RPMI8226 (cell line): ENCODE measurements at regions not wholly inside any gene's neighbourhood (a gene's known extent, or its start where the extent isn't known, plus 50 kb on each side); places are given as distances from the start of the nearest gene placed in this dataset.
"Not testable (repeated sequence)": the region's sequence is repeated elsewhere in the genome, so short reads cannot be mapped to it uniquely, and the experiment has no call there.

Experiments
- DNase-seq: peaks from one replicate; pipeline ENCODE4 v3.0.0-alpha.2; 2015

DNA sequence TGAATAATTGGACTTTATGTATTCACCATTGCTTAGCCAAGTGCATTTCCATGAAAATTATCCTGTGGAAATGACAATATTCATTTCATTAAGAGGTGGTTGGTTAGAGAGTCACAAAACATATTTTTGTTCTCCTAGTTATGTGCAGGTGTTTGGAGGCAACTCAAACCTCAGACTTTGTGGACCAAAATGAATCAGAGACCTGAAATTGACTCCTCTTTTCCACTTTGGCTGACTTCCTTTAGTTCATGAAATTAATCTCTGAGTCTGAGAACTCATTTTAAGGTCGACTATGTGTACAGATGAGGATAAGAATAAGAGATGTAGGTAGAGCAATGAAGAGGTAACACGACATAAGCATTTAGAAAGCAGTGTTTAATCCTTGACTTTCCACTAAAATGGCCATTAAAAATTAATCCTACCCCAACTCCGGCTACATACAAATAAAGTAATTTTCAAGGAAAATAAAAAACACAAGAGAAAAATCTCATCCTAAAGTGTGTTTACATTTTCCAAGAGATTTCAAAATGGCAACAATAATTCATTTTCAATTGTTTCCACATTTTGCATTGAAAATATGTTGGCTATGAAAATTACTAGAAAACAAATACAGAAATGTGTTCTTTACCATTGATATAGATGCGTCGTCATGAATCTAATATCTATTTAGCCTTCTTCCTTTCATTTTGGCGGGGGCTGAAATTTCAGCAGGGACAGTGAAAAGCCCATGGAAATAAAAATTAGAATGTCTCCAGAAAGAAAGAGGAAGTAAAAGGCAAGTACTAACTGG lies 185.4 kb upstream of the CSNK1A1L start:
- DNase-seq = no peak

- no peak for DNase-seq
These were observed 183.9 kb upstream of the CSNK1A1L start for GRCh38 chr13:37289212-37289935.

DNA sequence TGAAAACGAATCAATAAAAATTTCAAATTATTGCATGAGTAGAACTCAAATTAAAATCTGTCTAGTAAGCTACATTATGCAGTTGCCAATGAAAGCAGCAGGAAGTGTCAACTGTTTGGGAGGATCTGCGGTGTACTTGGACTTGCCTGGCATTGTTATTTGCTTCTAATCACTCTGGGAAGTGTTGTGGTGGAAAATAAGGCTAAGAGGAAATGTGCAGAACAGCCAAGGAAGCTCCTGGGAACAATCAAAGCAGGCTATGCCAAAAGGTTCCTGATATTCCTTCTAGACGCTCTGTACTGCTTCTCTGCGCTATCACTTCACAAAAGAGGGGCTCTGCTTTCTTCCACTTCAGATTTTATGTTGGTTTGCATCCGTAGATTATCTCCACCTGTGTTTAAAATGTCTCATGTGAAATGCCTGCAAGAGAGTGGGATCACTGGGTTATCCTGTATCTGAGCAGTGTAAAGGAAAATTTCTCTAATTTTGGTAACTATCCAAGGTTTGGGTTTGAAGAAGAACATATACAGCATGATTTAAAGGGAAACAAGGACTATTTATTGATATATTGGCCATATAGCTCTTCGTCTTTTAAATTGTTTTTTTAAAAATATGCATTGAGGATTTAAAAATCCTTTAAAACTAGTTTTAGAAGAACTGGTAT lies 182.7 kb upstream of the CSNK1A1L start:
- no peak for DNase-seq

- DNase-seq = not testable (repeated sequence)
These were observed 174.8 kb upstream of the CSNK1A1L start for GRCh38 chr13:37280231-37280630.

DNA sequence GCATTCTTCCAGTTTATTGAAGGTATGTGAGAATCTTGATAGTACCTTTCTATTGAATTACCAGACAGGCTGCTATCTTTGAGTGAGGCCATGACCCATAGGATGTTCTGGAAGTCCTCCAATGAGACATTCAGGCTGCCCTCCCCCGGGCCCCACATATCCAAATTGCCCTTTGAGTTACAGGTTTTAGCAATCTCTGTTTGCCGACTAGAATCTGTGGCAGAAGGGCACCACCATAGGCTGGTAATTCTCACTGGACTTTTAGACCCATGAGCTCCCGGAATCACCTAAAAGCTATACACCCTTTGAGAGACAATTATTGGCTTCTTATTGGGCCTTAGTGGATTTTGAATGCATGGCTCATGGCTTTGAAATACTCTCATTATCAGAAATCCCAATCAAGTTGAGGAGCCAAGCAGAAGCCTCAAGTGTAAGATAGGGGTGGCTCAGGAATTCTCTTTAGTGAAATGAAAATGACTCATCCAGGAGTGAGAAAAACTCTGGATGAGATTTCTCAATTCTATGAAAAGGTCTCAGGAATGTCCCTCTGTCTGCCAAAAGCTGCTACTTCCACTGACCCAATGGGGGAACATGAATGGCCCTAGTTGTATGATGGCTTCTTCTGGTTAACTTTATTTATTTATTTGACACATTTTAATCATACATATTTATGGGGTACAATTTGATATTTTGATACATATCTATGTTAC lies 172.1 kb upstream of the CSNK1A1L start:
- DNase-seq = no peak

- DNase-seq = no peak
These were observed 171.5 kb upstream of the CSNK1A1L start for GRCh38 chr13:37277007-37277406.

DNA sequence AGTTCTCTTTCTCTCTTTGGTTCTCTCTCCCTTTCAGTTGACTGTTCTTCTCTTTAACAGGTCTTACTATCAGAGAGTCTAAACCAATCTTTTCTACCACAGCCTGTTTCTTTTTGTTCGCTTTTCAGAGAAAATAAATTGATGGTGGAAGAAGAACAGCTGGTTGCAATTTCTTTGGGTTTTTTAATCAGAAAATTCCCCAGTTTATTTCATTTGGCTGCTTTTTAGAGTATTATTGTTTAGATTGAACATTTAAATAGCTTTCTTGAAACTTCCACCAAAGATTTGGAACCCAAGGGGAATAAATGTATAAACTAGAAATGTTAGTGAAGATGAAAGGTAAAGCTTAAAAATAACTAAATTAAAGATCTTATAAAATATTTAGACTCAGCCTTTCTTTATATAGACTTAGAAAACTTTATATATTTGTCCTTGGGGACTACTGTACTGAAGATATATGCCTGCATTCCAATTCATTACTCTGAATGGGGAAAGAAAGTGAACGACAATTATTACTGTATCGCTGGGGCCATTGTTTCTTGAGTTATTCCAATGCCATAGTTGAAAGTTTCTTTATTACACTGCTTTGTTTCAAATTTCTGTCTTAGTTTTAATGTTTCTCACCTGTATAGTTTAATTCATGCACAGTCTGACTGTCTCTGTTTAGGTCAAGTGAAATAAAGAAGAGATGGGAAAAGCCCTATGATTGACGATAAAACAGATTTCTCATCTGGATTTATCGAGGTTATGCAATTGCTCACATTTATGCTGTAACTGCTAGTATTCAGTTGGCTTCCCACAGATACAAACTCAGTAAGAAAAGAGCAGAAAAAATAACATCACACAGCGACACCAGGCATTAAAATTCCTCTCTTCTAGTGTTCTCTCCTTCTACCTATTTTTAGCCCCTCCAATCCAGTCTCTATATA lies 169.4 kb upstream of the CSNK1A1L start:
- DNase-seq = no peak

- no peak for DNase-seq
These were observed 168.4 kb upstream of the CSNK1A1L start for GRCh38 chr13:37273836-37274235.

GRCh38 chr13:37270226-37271001 lies 164.9 kb upstream of the CSNK1A1L start:
- no peak for DNase-seq

DNA sequence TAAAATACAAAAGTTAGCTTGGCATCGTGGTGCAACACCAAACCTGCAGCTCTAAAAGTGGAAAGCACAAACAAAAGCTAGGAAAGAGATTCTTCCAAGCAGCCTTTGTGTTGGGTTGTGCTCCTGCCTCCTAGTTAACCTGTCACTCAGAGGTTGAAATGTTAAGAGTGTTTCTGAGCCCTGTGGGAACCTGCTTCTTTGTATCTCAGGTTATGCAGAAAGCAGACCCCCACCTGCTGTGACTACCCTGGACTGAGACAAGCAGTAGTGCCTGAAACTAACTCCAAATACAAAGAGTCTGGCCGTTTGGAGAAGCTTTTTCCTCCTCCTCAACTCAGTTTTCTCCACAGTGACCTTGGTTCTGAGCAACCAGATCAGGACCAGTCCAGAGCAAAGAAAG lies 158.4 kb upstream of the CSNK1A1L start:
- DNase-seq = no peak

DNA sequence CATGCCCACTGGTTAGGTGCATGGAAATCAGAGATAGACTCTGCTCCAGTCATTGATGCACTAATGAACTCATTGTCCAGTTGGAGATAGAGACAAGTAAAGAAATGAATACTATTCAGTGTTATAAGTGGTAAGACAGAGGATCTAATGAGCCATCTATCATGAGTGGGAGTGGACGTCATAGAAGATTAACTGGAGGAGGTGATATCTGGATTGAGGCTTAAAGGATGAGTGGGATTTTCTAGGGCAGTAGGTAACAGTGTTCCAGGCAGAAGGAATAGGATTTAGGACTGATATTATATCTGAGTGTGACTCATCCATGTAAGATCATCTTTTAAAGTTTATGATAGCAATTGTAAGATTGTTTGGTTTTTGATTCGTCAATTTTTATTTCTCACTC lies 152.2 kb upstream of the CSNK1A1L start:
- no peak for DNase-seq

DNA sequence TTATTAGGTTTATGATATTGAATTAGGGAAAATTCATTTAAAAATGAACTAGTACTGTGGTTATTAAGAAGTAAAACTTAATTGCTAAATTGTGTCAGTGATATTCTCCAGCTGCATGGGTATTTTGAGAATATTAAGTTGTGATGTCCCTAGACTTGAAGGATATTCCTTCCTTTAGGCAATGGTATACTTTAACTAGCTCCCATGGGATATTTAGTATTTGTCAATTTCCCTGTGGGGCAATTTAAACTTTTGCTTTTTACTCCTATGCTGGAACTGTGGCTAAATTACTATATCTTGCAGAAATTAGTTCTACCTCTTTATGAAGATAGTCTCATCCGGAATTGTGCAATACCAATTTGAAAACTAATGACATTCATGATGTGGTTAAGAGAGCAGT lies 151.6 kb upstream of the CSNK1A1L start:
- DNase-seq = no peak

DNA sequence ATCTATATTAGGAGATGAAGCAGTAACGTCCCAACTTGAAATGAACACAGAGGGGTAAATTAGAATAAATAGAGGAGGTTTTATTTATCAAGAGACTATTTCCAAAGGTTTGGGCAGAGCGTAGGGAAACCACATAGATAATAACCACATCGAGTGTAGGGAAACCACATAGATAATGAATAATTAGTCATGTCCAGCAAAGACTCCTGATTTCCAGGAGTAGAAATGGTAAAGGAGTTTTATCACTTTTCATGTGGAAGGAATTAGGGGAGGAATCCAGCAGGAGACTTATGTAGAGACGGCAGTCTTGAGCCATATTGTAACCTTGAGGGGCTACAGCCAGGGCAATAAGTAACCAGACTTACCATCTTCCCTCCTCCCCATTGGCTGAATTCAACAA lies 136.3 kb upstream of the CSNK1A1L start:
- DNase-seq = no peak

- no peak for DNase-seq
These were observed 124.9 kb upstream of the CSNK1A1L start for GRCh38 chr13:37230346-37230745.

DNA sequence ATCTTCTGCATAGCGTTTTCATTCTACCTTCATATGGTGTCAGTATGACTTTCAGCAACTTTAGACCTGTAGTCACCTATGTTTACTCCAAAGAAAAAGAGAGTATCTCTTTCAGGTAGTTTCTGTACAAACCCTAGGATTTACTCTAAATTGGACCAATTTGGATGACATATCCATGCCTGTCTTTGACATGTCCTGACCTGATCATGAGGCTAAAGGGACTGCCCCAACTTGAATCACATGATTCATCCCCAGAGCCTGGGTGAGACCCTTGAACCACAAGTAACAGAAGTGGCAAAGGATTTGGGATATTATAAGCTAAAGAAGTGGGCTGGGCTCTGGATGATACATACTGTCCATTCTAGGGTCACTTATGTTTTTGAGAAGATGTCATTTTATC lies 124.5 kb upstream of the CSNK1A1L start:
- DNase-seq = no peak

GRCh38 chr13:37226971-37227370 lies 121.5 kb upstream of the CSNK1A1L start:
- DNase-seq = no peak

- DNase-seq = no peak
These were observed 120.1 kb upstream of the CSNK1A1L start for GRCh38 chr13:37225414-37226070.

DNA sequence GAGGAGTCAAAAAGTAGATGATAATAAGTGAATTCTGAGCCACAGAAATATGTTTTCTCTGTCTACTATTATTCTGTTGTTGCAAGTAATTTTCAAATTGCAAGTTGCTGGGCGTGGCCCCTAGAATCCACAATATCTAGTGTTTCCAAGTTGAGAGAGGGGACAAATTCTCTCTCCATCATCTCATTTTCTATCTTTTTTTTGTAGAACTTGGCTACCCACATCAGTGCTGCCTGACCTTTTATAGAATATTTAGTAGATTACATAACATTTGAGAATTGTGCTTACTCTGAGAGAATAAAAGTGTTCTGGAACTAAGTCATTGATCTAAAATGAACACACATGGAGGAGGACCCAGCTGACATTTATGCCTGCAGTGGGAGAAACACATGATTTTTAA lies 110.9 kb upstream of the CSNK1A1L start:
- no peak for DNase-seq

DNA sequence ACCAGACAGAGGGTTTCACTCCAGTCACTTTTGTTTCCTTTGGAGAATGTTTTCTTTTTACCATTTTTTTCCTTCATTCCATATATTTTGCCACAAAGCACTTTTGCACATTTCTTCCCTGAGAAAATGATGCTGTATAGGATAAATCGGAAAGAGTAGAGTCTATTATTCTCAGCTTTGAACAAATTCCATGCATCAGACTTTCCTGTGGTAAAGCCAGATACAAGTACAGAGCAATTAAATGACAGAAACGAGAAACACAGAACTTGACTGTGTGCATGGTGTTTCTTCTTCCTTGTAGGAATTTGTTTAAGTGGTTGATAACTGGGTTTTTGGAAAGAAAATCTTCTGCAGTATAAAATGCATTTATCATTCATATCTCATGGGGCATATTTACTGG lies 107.4 kb upstream of the CSNK1A1L start:
- DNase-seq = no peak

DNA sequence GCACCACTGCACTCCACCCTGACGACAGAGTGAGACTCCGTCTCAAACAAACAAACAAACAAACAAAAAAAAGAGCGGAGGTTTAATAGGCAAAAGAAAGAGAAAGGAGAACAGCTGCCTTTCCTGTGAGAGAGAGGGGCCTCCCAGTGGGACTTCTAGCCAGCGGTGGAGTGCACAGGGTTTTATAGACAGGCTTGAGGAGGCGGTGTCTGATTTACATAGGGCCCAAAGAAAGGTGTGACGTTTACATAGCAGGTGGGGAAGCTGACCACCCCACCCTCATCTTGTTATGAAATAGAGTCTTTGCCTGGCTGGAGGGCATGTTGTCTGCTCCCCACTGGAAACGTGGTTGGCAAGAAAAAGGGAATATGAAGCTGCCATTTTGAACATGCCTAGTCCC lies 106.0 kb upstream of the CSNK1A1L start:
- DNase-seq = no peak
